GOT3 (cell line): ENCODE measurements at regions not wholly inside any gene's neighbourhood (a gene's known extent, or its start where the extent isn't known, plus 50 kb on each side); places are given as distances from the start of the nearest gene placed in this dataset.
"Not testable (repeated sequence)": the region's sequence is repeated elsewhere in the genome, so short reads cannot be mapped to it uniquely, and the experiment has no call there.

Experiments used
- DNase-seq: peaks from one replicate; lab custom pipeline; 2025; ENCODE audit warnings: mixed read lengths; lab: John Stamatoyannopoulos, UW

GRCh38 chr9:13941714-13942113, 372.2 kb downstream of the NFIB start:
- DNase-seq, result no peak

DNA sequence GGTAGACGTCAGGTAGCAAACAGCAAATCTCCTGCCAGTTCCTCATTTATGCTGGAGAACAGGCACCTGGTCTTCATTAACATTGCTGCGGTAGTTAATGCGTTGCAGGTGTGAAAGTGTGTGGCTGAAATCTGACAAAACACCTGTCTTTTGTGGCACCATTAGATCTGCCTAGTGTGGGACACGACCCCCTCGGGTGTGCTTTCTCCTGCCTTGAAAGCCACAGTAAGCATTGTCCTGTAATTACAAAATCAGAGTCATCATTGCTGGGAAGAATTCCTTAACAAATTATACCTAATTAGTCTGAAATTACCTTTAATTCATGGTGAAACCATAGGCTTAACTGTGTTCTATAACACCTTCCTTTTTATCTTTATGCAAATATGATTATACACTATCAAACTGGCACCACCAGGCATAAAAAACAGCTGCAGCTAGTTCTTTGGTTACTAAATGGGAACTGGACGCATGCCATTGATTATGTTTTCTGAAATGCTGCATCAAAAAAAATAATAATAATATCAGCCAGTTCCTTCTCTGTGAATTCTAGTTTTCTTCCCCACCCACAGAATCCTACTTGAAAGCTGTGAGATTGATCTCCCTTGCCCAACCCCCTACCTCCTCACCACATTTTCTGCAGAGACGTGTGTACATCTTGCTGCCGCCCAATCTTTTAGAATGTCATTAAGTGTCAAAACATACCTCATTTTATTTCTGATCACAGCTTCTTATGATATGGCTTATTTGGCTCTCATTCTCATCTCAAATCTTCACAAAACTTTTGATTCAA, 374.0 kb downstream of the NFIB start:
- DNase-seq, result no peak

- DNase-seq, result no peak
These were observed 374.8 kb downstream of the NFIB start for GRCh38 chr9:13939134-13939533.

GRCh38 chr9:13934416-13934815, 379.5 kb downstream of the NFIB start:
- no peak for DNase-seq

GRCh38 chr9:13933268-13933656, 380.7 kb downstream of the NFIB start:
- no peak for DNase-seq

- no peak for DNase-seq
These were observed 381.2 kb downstream of the NFIB start for GRCh38 chr9:13932528-13933267.

GRCh38 chr9:13929013-13929412, 384.9 kb downstream of the NFIB start:
- DNase-seq, result no peak

DNA sequence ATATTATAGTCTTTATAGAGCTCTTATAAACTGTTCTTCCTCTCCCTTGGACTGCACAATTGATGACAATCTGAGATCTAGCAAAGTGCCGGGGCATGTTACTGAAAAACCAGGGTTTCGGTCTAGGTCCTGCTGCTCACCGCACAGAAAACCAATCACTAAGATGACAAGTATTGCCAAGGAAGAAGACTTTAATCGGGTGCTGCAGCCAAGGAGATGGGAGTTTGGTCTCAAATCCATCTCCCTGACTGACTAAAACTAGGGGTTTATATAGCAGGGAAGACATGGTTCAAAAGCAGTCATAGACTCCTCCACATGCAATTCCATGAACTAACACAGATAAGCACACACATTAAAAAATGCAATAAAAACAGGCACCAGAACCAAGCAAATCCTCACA, 390.6 kb downstream of the NFIB start:
- DNase-seq, result no peak

DNA sequence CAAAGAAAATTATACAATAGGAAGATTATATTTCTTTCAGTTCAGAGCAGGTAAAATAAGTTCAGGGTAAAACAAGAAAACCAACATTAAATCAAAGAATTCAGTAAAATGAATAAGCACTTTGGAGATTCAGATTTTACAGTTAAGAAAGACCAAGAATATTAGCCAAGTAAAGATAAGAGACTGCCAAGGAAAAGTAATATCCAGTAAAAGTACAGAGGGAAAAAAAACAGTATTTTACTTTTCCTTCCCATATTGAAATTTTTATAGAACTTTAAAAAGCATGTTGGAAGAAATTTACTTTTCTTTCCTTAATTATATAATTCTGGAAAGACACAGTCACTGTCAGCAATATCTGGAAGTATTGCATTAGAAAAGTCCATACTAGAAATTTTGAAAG, 393.4 kb downstream of the NFIB start:
- no peak for DNase-seq

- DNase-seq, result no peak
These were observed 394.5 kb downstream of the NFIB start for GRCh38 chr9:13919401-13919800.

DNA sequence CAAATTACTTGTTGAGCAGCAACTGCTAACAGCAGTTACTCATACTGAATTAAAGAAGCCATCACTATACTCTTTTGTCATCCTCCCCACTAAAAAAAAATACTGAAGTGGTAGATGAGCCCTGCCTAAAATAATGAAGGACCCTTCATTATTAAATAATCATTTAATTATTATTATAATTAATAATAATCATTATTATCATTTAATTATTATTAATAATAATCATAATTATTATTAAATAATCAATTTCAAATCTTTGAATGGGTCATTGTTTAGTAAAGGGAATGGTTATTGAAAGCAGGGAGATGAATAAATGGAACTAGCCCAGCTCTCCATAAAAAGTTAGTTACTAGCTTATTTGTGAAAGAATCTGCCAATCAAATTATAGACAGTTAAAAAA, 396.4 kb downstream of the NFIB start:
- DNase-seq, result no peak

DNA sequence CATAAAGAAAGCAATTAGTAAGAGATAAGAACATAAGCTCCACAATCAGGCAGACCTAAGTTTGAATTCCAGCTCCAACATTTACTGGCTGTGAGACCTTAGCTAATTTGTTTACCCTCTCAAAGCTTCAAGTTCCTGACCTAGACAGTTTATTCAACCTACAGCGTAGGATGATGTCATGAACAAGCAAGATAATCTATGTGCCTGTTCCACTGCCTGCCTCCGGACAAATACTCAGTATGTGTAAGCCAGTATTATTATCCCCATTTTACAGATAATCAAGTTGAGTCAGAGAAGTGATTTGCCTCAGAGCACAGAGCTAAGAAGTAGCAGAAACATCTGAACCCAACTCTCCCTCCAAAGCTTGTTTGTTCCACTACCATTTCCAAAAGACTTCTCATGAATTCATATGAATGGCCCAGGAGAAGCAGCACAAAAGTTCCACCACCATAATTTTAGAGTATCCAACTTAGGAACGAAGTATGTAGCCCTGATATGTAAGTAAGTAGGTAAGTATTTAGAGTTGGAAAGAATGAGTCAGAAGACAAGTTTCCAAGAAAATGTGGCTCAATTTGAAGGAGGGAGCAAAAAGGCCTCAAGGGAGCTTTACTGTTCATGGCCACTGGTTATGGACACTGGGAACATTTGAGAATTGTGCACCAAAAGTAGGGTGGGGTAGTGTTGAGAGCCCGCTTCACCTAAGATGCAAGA, 398.2 kb downstream of the NFIB start:
- no peak for DNase-seq

- DNase-seq, result no peak
These were observed 398.8 kb downstream of the NFIB start for GRCh38 chr9:13915131-13915530.

GRCh38 chr9:13911473-13911872, 402.5 kb downstream of the NFIB start:
- no peak for DNase-seq

- not testable (repeated sequence) for DNase-seq
These were observed 406.1 kb downstream of the NFIB start for GRCh38 chr9:13907842-13908241.

GRCh38 chr9:13904746-13905145, 409.2 kb downstream of the NFIB start:
- DNase-seq, result no peak

DNA sequence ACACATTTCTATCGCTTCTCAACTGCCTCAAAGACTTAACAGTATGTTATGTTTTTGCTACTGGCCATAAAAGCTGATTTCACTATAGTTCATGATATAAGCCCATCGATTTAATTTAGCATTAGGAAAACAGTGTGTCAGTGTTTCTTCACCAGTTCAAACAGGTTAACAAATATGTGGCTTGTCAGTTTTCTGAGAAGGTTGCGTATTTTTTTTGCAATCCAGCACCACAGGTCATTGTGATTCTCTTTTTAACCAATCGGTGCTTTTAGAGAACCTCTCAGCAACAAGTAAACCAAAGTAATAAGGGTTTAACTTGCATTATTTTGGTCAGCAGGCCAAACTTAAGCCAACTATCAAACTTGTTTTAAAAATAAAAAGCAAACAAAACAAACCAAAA, 409.6 kb downstream of the NFIB start:
- no peak for DNase-seq

DNA sequence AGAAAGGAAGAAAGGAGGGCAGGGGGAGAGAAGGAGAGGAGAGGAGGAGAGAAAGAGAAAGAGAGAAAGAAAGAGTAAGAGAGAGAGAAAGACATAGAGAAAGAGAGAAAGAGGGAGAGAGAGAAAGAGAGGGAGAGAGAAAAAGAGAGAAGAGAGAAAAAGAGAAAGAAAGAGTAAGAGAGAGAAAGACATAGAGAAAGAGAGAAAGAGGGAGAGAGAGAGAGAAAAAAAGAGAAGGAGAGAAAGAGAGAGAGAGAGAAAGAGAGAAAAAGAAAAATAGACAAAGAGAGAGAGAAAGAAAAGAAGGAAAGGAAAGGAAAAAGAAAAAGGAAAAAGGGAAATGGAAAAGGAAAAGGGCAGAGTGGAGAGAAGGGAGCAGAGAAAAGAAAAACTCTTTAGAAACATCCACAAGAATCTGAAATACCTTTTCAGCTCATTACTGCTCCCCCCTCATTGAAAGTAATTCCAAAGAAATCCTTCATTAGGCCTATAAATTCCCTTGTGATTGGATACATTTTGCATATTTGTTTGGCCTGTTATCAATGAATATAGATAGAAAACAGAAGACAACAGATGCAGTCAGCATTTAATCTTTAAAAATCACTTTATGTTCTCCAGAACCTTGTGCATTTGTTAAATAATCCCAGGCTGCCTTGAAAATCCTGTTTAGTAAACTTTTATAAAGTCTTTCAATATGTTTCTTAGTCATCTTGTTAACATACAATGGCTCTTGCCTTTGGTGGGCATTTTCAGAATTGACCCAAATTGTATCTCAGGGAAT, 411.5 kb downstream of the NFIB start:
- no peak for DNase-seq

DNA sequence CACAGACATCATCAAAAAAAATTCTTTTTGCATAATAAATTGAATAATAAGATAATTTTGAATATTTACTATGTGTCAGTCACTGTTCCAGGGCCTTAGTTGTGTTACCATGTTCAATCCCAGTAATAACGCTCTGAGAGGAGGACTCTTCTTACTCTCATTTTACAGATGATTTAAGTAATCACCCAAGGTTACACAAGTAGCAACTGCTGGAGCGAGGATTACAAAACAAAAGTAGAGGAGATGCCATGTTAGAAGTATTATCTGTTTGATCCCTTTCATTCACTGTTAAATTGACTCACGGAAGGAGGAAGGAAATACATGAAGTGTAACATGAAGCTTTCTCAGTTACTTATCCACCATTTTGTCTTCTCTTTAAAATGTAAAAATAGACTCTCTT, 412.8 kb downstream of the NFIB start:
- DNase-seq, result no peak

DNA sequence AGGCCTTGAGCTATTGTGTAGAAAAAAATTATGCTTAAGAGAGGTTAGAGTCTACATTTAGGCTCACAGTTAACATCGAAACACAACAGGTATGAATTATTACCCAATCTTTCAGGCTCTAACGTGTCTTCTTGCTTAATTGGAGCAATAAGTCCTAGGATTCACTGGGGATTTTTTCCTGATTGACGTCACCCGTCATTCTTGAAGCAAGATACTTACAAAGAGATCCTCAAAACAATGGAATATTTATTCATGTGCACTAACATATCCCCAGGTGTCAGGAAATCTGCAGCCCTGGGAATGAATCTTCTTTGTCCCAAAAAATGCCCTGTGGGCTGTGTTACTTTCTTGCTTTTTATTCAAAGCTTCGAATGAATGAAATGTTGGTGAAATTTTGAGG, 413.5 kb downstream of the NFIB start:
- DNase-seq, result no peak

- DNase-seq, result no peak
These were observed 414.0 kb downstream of the NFIB start for GRCh38 chr9:13899924-13900323.

DNA sequence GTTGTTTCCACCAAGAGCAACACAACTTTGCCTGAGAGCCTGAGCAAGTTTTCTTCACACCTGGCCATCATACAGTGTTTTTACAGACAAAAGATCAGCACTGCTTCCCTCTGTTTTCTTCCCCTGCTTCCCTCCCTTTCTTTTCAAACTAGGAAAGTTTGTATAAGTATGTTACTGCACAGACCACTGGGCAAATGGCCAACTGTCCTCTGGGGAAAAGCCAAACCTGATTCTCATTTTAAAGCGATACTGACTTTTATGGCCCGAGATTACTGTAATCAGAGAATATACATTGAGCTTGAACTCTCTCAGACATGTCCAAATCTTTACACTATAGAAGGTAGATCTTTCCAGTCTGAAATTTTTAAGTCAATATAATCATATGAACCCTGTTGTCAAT, 415.0 kb downstream of the NFIB start:
- no peak for DNase-seq
